ENCODE measurements at regions not wholly inside any gene's neighbourhood (a gene's known extent, or its start where the extent isn't known, plus 50 kb on each side); places are given as distances from the start of the nearest gene placed in this dataset.

DNA sequence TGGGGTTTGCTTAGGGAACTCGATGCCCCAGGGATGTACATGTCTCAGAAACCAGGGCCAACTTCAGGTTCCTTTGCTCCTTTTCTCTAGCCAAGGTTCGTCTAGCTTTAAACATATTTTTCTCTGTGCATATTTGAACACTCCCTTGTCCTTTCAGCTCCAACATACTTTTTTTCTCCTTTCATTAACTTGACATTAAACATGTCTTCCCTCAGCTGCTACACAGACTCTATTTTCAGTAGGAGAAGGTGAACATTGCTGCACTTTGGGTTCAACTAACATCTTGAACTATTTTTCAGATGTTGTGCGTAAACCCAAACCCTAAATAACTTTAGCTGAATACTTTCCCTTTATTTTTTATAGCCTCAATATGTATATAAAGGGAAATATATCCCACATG lies 212.9 kb downstream of the MTX2 start:
- no peak for TF ChIP-seq GATA2 (IDR thresholded peaks at IDR 0.05; ENCODE audit: low read depth, low read length)
- no peak for TF ChIP-seq GATA3 (IDR thresholded peaks at IDR 0.05; ENCODE audit: low read depth, low read length)

Data from SH-SY5Y (cell line).